GM21515 (cell line): ENCODE measurements at regions not wholly inside any gene's neighbourhood (a gene's known extent, or its start where the extent isn't known, plus 50 kb on each side); places are given as distances from the start of the nearest gene placed in this dataset.
A peak's percentile ranks its signal among the peaks of the same experiment; 100 is the strongest.

Experiments used
- ATAC-seq: cut with Tn5 transposase; IDR thresholded peaks from one replicate; pipeline ENCODE4 v1.9.1; 2021; ENCODE audit not compliant: unreplicated experiment

GRCh38 chr9:7996558-7996957 is 197.0 kb upstream of the DMAC1 start:
- no peak for ATAC-seq

GRCh38 chr9:7988644-7989280 is 189.2 kb upstream of the DMAC1 start:
- no peak for ATAC-seq

DNA sequence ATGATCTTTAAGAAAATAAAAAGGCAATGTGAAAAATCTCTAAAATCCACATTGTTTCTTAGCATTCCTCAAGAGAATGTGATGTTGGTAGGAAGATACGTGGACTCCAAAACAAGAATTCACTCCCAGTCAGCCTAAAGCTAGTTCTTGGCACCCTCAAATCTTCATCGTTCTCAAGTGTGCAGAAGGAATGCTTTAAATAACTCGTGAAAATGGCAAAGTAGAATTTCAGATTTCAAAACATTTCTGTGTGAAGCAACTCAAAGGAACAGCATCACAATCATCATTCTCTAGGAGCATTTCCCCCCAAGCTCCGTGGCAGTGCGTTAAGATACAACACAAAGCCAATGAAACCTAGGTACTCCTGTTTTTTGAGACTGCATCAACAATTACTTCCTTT is 185.1 kb upstream of the DMAC1 start:
- no peak for ATAC-seq

- ATAC-seq: no peak
Observed at GRCh38 chr9:7984203-7984602, 184.6 kb upstream of the DMAC1 start.

DNA sequence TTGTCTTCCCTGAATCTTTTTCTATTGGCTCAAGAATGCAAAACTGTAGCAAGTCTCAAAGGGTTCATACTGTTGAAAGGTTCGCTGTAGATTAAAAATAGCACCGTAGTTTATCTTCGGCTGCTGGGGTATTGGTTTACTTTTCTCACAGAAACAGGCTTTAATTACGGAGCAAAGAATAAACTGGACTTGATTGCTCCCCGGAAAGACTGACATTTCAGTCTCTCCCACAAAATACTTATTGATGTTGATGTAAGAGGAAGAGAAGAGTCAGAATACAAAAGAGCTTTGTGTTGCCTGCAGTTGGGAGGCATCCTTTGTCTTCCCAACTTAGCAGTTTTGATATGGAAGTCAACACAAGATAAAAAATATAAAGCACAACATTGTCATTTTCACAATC is 183.9 kb upstream of the DMAC1 start:
- ATAC-seq: no peak

DNA sequence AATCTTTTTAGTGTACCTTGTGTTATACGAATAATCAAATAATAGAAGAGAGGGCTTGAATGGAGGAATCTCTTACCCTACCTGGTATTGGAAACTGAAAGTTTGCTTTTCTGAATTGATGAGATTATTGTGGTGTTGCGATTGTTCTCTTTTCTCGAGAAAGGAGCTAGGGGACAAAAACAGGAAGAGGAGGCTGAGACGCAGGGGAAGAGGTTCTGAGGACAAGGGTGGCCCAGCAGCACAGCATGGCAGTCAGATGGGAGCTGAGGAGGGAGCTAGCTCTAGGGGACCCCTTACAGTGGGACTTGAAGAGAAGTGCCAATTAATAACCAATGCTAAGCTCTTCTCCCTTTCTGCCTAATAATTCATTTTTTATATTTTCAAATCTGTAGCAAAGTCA is 183.3 kb upstream of the DMAC1 start:
- no peak for ATAC-seq

DNA sequence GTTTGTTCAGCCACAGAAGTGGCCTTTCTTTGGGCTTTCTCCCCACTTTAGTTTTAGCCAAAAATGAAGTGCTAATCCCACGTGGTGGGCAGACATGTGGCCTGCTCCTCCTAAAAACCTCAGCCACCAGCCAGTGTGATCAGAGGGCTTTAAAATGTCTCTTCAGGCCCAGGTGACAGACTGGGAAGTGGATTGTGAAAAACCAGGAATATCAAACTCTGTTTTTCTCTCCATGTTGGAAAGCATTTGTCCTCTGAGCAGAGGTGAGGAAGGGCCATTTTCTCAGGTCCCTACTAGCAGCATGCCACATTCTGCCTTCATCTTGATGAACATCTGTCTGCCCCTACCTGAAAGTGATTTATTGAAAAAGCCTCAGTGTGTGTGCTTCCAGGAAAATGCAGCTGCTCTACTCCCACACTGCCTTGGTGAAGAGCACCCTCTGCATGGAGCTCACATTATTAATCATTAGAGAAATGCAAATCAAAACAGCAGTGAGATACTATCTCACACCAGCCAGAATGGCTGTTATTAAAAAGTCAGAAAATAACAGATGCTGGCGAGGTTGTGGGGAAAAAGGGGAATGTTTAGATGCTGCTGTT is 181.2 kb upstream of the DMAC1 start:
- no peak for ATAC-seq

DNA sequence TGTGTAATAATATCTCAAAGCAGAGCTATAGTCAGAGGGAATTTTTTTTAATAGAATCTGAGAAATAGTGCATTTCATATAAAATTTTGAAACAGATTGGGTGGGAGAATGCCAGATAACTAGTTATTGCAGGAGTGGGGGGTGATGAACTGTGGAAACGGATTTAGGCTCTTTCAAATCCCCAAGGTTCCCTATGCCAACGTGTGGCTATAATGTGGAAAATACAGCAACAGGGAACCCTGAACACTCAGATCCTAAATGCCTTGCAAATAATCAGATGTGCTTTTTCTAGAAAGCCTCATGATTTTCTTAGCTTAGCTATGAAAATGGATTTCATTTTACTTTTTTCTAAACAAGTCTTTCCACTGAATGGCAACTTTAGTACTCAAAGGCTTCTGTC is 180.5 kb upstream of the DMAC1 start:
- no peak for ATAC-seq

GRCh38 chr9:7979611-7980010 is 180.0 kb upstream of the DMAC1 start:
- ATAC-seq: no peak

GRCh38 chr9:7977586-7977985 is 178.0 kb upstream of the DMAC1 start:
- ATAC-seq: no peak

- no peak for ATAC-seq
Observed at GRCh38 chr9:7976856-7977255, 177.3 kb upstream of the DMAC1 start.

DNA sequence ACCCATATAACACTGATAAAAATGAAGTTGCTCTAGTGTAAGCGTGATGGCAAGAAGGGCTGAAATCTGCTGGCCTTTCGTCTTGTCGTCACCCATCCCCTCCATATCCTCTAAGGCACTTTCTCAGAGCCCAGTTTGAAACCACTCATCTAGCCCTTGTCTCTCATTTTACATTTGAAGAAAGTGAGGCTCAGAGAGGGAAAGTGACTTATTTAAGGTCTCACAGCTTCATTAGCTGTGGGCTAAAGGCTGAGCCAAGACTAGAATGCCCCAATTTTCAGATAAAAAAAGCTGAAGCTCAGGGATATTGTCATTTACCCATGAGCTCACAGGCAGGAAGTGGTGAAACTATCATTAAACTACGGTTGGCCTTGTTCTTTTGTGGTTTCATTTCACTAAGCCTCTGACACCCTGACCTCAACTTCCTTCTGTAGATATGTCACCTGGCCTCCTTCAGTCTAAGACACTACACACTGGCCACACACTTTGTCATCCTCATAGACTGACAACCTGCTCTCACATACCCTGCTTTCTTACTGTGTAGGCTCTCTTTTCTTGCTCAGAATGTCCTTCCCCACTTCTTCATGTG is 176.7 kb upstream of the DMAC1 start:
- ATAC-seq: peak; percentile 99

- no peak for ATAC-seq
Observed at GRCh38 chr9:7975336-7975735, 175.8 kb upstream of the DMAC1 start.

DNA sequence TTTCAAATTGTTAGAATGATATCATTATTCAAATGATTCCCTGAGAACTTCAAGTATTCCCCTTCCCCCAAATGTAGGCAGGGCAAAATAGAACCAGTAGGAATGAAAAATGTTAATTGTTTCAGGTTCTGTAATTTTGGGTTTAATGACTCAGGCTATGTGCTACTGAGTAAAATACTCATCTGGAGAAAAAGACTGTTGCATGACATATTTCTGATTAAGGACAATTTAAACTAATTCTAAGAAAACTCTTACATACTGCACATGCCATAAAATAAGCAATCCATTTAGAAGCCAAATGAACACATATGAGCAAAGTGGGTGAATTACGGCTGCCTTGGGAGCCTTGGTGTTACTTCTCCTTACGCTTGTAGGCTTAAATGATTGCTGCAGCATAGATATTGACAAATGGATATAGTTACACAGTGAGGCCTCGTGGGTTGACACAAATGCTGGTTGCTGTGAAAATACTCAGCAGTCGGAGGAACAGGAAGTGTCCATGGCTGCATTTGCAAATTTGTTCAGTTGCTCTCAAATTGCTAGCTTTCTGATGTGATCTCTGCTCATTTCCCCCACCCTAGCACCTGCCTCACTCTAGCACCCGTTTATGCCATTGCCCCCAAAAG is 174.9 kb upstream of the DMAC1 start:
- ATAC-seq: no peak

DNA sequence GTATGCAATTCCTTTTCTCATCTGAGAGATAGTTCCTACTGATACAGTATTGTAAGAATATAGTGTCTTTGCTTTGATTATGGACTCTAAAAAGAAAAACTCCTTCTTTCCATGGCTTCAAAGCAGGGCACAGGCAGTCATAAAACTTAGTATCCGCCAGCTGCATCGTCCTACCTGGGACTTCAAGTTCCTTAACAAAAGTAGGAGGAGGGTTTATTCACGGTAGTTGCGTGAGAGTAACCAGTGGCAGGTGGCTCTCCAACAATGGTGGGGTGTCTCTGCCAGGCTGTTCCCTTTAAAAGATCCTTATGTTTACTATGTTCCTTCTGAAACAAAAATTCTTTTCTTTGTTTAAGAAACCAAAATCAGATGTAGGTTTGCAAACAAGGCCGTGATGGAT is 173.5 kb upstream of the DMAC1 start:
- no peak for ATAC-seq

DNA sequence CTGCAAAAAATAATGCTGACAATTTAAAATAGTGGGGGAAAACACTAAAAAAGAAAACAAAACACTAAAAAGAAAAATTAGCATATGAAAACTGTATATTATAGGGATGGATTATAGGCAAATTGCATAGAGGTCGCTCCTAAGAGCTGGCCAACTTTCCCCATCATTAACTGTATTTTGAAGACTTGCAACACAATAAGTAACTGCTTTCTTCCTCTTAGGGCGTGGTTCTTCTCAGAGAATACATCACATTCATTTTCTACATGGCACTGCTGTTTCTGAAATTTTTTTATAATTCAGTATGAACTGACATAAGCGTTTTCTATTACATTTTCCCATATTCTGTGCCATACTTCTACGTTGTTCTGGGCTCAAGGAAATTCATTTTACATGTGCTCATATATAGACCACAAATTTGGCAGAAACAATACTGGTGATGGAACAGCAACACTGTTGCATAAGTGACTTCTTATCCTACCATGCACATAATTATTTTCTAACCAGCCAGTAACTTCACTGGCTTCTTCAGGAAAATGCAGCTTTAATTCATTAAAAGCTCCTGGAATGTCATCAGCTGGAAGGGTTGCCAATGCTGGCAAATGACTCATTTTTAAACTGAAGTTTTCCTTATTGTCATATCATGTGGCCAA is 171.2 kb upstream of the DMAC1 start:
- ATAC-seq: no peak

DNA sequence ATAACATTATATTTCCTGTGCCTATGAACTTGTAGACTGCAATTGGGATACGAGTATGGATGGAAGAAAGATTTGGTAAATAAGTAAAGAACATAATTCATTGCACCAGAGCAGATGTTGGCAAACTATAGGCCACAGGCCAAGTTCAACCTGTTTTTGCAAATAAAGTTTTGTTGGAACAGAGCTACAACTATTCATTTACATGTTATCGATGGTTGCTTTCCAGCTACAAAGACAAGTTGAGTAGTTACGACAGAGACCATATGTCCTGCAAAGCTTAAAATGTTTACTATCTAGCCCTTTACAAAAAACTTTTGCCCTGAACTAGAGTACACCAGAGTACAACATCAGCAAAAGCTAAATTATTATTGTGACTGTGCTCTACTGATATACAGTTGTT is 169.1 kb upstream of the DMAC1 start:
- ATAC-seq: no peak

DNA sequence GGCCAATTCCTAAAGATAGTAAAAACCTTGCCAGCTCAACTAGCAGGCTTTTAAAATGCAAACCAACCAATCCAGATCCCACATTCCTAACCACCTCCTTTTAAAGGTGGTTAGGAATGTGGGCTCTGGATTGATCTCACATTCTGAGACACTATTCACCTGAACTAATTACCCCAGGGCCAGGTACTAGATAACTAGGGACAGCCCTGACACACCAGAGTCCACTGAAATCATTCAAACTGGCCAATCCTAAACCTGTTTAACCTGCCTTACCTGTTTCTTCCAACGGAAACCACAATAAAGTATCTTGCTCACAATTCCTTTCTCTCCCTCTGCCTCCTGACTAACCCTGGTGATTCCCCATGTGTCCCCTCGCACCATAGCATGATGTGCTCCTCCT is 168.3 kb upstream of the DMAC1 start:
- no peak for ATAC-seq

- ATAC-seq: no peak
Observed at GRCh38 chr9:7967093-7967827, 167.7 kb upstream of the DMAC1 start.

DNA sequence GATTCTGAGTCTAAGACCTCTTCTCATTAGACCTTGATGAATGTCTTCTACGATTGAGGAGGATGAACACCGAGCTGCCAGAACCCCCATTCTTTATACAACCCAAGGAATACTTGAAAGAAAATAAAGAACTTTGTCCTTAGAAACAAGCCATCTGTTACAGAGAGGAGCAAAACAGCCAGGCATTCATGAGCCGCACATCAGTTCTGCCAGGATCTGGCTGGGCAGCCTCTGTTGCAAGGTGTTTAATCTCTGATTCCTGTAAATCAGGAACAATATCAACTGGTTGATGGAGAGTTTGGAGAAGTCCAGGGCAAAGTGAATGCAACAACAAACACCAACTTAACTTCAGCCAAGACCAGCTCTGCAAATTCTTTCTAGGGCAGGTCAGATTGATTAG is 165.5 kb upstream of the DMAC1 start:
- no peak for ATAC-seq

GRCh38 chr9:7963026-7963425 is 163.4 kb upstream of the DMAC1 start:
- ATAC-seq: no peak
